HepG2 (cell line): ENCODE measurements at regions not wholly inside any gene's neighbourhood (a gene's known extent, or its start where the extent isn't known, plus 50 kb on each side); places are given as distances from the start of the nearest gene placed in this dataset.

Experiments used
- ELF1 ChIP-seq: sonication (generic); formaldehyde crosslinking; IDR thresholded peaks from 2 replicates; pipeline ENCODE4 v1.4.0; 2020; ENCODE audit warnings: missing genetic modification reagents
- FOXM1 ChIP-seq: sonication (generic); formaldehyde crosslinking; IDR thresholded peaks from 2 replicates; pipeline ENCODE4 v1.5.0; 2020; ENCODE audit warnings: missing genetic modification reagents
- KAT8 ChIP-seq: IDR thresholded peaks from 2 replicates; pipeline ENCODE4 v1.6.1; 2016; ENCODE audit warnings: missing genetic modification reagents, missing compliant biosample characterization
- MXD4 ChIP-seq: IDR thresholded peaks from 2 replicates; pipeline ENCODE4 v1.6.1; 2016; ENCODE audit warnings: mild to moderate bottlenecking, missing biosample characterization, missing genetic modification reagents
- SIN3A ChIP-seq: IDR thresholded peaks from 2 replicates; pipeline ENCODE4 v1.6.1; 2011; ENCODE audit warnings: low read depth, mild to moderate bottlenecking, control low read depth, low read length, borderline replicate concordance
- SP2 ChIP-seq: sonication (generic); formaldehyde crosslinking; IDR thresholded peaks from 2 replicates; pipeline ENCODE4 v1.5.1; 2020; ENCODE audit warnings: mild to moderate bottlenecking, missing genetic modification reagents
- ZNF776 ChIP-seq: sonication (generic); formaldehyde crosslinking; IDR thresholded peaks from 2 replicates; pipeline ENCODE4 v1.4.0; 2020; ENCODE audit warnings: mild to moderate bottlenecking, missing genetic modification reagents
- ZNF780A ChIP-seq: sonication (generic); formaldehyde crosslinking; IDR thresholded peaks from 2 replicates; pipeline ENCODE4 v1.8.0; 2022; ENCODE audit warnings: mild to moderate bottlenecking, missing genetic modification reagents, moderate library complexity
- TF ChIP-seq, protein P1 (sequence below): sonication (generic); formaldehyde crosslinking; IDR thresholded peaks from 2 replicates; pipeline ENCODE4 v1.5.0; 2020; ENCODE audit warnings: mild to moderate bottlenecking, missing genetic modification reagents, moderate library complexity
- TF ChIP-seq, protein P2 (sequence below), 2 experiments: sonication (generic) in 1 of 2; formaldehyde crosslinking in 1 of 2; IDR thresholded peaks; 2 replicates each; pipeline versions ENCODE4 v1.5.1 to v1.6.1; 2011 to 2020; ENCODE audit warnings: borderline replicate concordance in 1 of 2, low read depth in 1 of 2, low read length in 1 of 2, mild to moderate bottlenecking in 1 of 2, missing genetic modification reagents in 1 of 2, moderate library complexity in 1 of 2
- TF ChIP-seq, protein P3 (sequence below), 2 experiments: fragments of 450-650 bp in 1 of 2; sonication (generic) in 1 of 2; formaldehyde crosslinking; IDR thresholded peaks; 2 replicates each; pipeline versions ENCODE4 v1.5.0 to v1.8.0; 2020 to 2022; ENCODE audit warnings: mild to moderate bottlenecking in 1 of 2, missing genetic modification reagents in 1 of 2

DNA sequence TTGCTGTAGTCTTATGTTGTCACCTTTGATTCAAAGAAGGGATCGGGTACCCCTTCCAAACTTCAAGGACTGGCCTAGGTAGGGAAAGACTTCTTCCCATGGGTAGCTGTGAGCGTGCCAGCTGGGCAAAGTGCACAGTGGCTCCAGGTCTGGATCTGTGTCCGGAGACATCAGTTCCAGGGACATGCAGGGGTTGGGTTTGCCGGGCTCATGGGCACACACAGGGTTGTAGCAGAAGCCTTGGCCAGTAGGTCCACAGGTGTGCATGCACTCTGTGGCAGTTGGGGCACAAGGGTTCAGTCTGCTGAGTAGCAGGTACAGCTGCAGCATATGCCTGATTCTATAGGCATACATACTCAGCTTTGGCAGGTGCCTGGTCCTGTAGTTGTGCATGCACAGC is 111.2 kb downstream of the EFHB start:
- TF ChIP-seq FOXM1 (CRISPR knock-in tag) = no peak
- TF ChIP-seq ELF1 (CRISPR knock-in tag) = no peak
- TF ChIP-seq SP2 (CRISPR knock-in tag) = no peak
- no peak for TF ChIP-seq ZNF780A (CRISPR knock-in tag)
- TF ChIP-seq, protein P1, sequence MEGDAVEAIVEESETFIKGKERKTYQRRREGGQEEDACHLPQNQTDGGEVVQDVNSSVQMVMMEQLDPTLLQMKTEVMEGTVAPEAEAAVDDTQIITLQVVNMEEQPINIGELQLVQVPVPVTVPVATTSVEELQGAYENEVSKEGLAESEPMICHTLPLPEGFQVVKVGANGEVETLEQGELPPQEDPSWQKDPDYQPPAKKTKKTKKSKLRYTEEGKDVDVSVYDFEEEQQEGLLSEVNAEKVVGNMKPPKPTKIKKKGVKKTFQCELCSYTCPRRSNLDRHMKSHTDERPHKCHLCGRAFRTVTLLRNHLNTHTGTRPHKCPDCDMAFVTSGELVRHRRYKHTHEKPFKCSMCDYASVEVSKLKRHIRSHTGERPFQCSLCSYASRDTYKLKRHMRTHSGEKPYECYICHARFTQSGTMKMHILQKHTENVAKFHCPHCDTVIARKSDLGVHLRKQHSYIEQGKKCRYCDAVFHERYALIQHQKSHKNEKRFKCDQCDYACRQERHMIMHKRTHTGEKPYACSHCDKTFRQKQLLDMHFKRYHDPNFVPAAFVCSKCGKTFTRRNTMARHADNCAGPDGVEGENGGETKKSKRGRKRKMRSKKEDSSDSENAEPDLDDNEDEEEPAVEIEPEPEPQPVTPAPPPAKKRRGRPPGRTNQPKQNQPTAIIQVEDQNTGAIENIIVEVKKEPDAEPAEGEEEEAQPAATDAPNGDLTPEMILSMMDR (CRISPR knock-in tag) = no peak
- no peak for TF ChIP-seq SIN3A
- no peak for TF ChIP-seq KAT8 (CRISPR knock-in tag)
- TF ChIP-seq, protein P2, sequence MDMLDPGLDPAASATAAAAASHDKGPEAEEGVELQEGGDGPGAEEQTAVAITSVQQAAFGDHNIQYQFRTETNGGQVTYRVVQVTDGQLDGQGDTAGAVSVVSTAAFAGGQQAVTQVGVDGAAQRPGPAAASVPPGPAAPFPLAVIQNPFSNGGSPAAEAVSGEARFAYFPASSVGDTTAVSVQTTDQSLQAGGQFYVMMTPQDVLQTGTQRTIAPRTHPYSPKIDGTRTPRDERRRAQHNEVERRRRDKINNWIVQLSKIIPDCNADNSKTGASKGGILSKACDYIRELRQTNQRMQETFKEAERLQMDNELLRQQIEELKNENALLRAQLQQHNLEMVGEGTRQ (IDR thresholded peaks at IDR 0.05; ENCODE audit: low read depth, low read length) = no peak
- TF ChIP-seq, protein P2 (CRISPR knock-in tag; IDR thresholded peaks at IDR 0.05; ENCODE audit: borderline replicate concordance) = no peak
- TF ChIP-seq, protein P3, sequence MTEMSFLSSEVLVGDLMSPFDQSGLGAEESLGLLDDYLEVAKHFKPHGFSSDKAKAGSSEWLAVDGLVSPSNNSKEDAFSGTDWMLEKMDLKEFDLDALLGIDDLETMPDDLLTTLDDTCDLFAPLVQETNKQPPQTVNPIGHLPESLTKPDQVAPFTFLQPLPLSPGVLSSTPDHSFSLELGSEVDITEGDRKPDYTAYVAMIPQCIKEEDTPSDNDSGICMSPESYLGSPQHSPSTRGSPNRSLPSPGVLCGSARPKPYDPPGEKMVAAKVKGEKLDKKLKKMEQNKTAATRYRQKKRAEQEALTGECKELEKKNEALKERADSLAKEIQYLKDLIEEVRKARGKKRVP (CRISPR knock-in tag; IDR thresholded peaks at IDR 0.05) = no peak
- no peak for TF ChIP-seq ZNF776 (CRISPR knock-in tag)
- TF ChIP-seq MXD4 (CRISPR knock-in tag) = no peak
